ENCODE measurements at regions not wholly inside any gene's neighbourhood (a gene's known extent, or its start where the extent isn't known, plus 50 kb on each side); places are given as distances from the start of the nearest gene placed in this dataset.

DNA sequence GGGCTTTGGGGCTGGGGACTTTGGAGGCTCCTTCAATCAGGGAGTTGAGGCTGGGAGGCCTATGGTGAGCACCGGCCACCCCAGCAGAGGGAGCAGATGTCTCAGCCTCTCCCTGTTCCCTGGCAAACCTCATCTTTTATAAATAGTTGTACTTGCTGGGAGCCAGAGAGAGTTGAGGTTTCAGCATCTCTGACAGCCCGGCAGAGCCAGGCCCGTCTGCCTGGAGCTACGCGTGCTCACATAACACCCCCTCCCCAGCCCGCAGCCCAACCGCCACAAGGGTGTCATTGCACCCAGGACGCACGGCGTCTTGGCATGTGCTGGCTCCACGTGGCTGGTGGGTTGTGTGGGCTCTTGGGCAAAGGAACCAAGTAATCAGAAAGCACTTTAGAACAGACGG is 127.1 kb downstream of the CHST1 start:
- no peak for DNase-seq
- H3K27ac Mint-ChIP-seq, result no peak overlapping the region
- H3K4me1 Mint-ChIP-seq (ENCODE audit: low read depth), result peaks cover 5% of the 10 kb centered on the region
- TF ChIP-seq, protein P1, sequence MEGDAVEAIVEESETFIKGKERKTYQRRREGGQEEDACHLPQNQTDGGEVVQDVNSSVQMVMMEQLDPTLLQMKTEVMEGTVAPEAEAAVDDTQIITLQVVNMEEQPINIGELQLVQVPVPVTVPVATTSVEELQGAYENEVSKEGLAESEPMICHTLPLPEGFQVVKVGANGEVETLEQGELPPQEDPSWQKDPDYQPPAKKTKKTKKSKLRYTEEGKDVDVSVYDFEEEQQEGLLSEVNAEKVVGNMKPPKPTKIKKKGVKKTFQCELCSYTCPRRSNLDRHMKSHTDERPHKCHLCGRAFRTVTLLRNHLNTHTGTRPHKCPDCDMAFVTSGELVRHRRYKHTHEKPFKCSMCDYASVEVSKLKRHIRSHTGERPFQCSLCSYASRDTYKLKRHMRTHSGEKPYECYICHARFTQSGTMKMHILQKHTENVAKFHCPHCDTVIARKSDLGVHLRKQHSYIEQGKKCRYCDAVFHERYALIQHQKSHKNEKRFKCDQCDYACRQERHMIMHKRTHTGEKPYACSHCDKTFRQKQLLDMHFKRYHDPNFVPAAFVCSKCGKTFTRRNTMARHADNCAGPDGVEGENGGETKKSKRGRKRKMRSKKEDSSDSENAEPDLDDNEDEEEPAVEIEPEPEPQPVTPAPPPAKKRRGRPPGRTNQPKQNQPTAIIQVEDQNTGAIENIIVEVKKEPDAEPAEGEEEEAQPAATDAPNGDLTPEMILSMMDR (IDR thresholded peaks at IDR 0.05), result no peak
- no peak overlapping the region for H3K4me3 Mint-ChIP-seq
- H3K9me3 Mint-ChIP-seq, result no peaks in the 10 kb centered on the region
- peaks cover 24% of the 10 kb centered on the region for H3K27me3 Mint-ChIP-seq (ENCODE audit: insufficient read depth)
- H3K36me3 Mint-ChIP-seq (ENCODE audit: low read depth), result no peaks in the 10 kb centered on the region

DNA sequence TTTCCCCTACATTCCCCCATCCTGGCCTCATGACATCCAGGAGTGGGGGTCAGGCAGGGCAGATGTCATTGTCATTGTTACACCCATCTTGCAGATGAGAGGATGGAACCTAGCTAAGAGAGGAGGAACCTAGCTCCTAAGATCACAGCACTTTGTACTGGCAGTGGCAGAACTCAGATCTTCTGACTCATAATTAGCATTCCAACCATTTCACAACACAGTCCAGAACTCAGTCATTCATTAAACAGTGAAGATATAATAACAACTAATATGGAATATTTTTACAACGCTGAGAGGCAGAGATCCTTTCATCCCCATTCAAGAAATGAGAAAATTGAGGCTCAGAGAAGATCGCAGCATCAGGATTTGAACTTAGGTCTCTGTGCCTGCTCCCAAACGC is 127.8 kb downstream of the CHST1 start:
- peaks cover 5% of the 10 kb centered on the region for H3K4me1 Mint-ChIP-seq (ENCODE audit: low read depth)
- no peak for DNase-seq
- no peak overlapping the region for H3K4me3 Mint-ChIP-seq
- no peak overlapping the region for H3K27ac Mint-ChIP-seq
- TF ChIP-seq, protein P1 (IDR thresholded peaks at IDR 0.05), result no peak
- H3K27me3 Mint-ChIP-seq (ENCODE audit: insufficient read depth), result peaks cover 26% of the 10 kb centered on the region
- no peaks in the 10 kb centered on the region for H3K36me3 Mint-ChIP-seq (ENCODE audit: low read depth)
- H3K9me3 Mint-ChIP-seq, result no peaks in the 10 kb centered on the region

DNA sequence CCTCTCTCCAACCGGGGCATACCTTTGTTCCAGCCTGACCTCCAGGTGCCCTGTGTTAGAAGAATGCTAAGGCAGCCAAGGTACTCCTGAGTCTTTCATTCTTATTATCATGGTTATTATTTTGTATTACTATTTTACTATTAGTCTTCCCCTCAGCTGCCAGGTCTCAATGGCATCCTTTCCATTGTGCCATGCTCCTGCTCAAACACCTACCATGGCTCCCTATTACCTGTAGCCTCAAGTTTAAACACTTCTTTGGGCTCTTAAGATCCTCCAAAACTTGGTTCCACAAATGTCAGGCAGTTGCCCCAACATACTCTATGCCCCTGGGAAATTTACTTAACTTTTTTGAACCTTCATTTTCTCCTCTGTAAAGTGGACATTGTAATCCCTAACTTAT is 130.4 kb downstream of the CHST1 start:
- Mint-ChIP-seq H3K27me3 (ENCODE audit: insufficient read depth) (peaks cover 31% of the 10 kb centered on the region), H3K36me3 (ENCODE audit: low read depth) (no peaks in the 10 kb centered on the region), H3K4me1 (ENCODE audit: low read depth) (peaks cover 5% of the 10 kb centered on the region), H3K9me3 (no peaks in the 10 kb centered on the region), H3K27ac (no peak overlapping the region), H3K4me3 (no peak overlapping the region)
- TF ChIP-seq, protein P1 (IDR thresholded peaks at IDR 0.05), result no peak
- DNase-seq, result no peak

DNA sequence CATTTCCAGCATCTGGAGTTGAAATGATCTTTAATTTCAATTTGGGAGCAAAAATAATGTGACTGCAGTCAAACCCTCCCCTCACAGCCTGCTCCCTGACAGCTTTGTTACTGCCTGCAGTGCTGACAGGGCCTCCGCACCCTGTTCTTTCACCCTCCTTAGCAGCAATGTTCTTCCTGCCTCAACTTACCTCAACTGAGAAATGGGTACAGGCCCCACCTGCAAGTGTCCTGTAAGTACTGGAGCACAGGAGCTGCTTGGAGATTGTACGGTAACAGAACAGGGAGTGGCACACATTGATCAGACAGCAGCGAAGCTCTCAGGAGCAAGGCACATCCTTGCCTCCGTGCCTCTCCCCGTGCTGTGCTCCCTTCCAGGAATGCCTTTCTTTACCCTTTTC is 131.3 kb downstream of the CHST1 start:
- H3K27me3 Mint-ChIP-seq (ENCODE audit: insufficient read depth), result peaks cover 26% of the 10 kb centered on the region
- H3K4me1 Mint-ChIP-seq (ENCODE audit: low read depth), result peaks cover 5% of the 10 kb centered on the region
- no peak overlapping the region for H3K27ac Mint-ChIP-seq
- DNase-seq, result no peak
- no peaks in the 10 kb centered on the region for H3K36me3 Mint-ChIP-seq (ENCODE audit: low read depth)
- H3K4me3 Mint-ChIP-seq, result no peak overlapping the region
- H3K9me3 Mint-ChIP-seq, result no peaks in the 10 kb centered on the region
- TF ChIP-seq, protein P1 (IDR thresholded peaks at IDR 0.05), result no peak

DNA sequence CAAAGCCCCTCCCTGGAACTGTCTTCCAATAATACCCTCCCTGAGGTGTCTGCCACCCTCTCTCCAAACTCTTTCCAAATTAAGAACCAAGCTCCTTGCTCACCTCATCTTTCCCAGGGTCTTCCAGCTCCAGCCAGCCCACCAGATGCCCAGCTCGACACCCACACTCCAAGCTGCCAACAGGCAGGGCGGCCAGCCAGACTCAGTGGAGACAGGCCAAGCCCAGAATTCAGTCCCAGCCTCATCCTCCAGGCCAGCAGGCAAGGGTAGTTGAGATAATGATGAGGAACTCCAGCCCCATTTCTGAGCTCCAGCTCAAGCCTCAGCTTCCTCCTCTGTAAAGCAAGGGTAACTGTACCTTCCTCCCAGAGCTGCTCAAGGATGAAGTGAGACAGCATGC is 132.9 kb downstream of the CHST1 start:
- H3K27me3 Mint-ChIP-seq (ENCODE audit: insufficient read depth), result peaks cover 22% of the 10 kb centered on the region

More for the DNA sequence above, 132.9 kb downstream of the CHST1 start:
- H3K4me3 Mint-ChIP-seq, result no peak overlapping the region
- no peak for DNase-seq
- peaks cover 8% of the 10 kb centered on the region for H3K4me1 Mint-ChIP-seq (ENCODE audit: low read depth)
- TF ChIP-seq, protein P1 (IDR thresholded peaks at IDR 0.05), result no peak
- no peaks in the 10 kb centered on the region for H3K36me3 Mint-ChIP-seq (ENCODE audit: low read depth)
- no peaks in the 10 kb centered on the region for H3K9me3 Mint-ChIP-seq
- no peak overlapping the region for H3K27ac Mint-ChIP-seq

All from HFFc6 (cell line).